ENCODE measurements at regions not wholly inside any gene's neighbourhood (a gene's known extent, or its start where the extent isn't known, plus 50 kb on each side); places are given as distances from the start of the nearest gene placed in this dataset.

DNA sequence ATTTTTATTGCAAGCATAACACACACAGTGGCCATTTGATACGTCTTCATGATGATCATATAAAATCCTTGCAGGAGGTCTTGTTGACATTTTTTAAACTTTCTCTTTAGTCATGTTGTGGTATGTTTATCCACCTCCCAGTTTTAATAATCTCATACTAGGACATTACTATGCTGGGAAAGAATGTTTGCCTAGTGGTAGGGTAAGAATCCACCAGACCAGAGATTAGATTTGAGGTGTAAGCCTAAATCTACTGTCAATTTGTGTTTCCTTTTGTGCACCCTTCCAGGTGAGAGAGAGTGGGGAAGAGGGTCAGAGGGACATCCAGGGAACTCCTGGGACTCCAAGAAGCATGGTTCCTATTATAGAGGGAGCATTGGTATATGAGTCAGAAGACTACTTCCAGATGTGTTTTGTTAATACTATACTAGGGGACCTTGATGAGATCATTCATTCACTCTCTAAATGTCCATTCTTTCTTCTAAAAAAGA, 298.3 kb upstream of the SASH1 start:
- peaks cover 6% of the 10 kb centered on the region for H3K9me3 Mint-ChIP-seq
- DNase-seq (no peak), ATAC-seq (ENCODE audit: low read depth) (no peak)
- TF ChIP-seq, protein P1, sequence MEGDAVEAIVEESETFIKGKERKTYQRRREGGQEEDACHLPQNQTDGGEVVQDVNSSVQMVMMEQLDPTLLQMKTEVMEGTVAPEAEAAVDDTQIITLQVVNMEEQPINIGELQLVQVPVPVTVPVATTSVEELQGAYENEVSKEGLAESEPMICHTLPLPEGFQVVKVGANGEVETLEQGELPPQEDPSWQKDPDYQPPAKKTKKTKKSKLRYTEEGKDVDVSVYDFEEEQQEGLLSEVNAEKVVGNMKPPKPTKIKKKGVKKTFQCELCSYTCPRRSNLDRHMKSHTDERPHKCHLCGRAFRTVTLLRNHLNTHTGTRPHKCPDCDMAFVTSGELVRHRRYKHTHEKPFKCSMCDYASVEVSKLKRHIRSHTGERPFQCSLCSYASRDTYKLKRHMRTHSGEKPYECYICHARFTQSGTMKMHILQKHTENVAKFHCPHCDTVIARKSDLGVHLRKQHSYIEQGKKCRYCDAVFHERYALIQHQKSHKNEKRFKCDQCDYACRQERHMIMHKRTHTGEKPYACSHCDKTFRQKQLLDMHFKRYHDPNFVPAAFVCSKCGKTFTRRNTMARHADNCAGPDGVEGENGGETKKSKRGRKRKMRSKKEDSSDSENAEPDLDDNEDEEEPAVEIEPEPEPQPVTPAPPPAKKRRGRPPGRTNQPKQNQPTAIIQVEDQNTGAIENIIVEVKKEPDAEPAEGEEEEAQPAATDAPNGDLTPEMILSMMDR (IDR thresholded peaks at IDR 0.05) = no peak
- intact Hi-C loops (cut with micrococcal nuclease) = no loop called here
- no peaks in the 10 kb centered on the region for H3K36me3 Mint-ChIP-seq (ENCODE audit: low read depth)
- H3K27me3 Mint-ChIP-seq = no peaks in the 10 kb centered on the region
- ChIA-PET POLR2A (no interaction called here), CTCF (no interaction called here)
- no peak overlapping the region for H3K4me3 Mint-ChIP-seq
- no peak overlapping the region for H3K27ac Mint-ChIP-seq
- no peaks in the 10 kb centered on the region for H3K4me1 Mint-ChIP-seq

DNA sequence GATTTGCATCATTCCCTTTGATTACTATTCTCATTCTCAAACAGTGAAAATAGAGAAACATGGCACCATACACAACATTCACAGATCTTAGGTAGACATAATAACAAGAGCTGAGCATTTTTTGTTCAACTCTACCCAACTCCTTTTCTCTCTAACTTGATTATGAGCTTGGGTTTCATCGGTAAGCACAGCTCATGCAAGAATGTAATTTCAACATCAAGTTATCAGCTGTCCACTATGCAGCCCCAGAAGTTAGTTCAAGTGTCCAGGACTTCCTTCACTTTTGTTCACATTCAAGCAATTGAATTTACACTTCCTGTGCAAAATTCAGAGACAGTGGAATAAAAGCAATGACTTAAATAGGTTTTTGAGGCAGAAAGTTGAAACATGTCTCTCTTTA, 297.7 kb upstream of the SASH1 start:
- ATAC-seq (ENCODE audit: low read depth) (no peak), DNase-seq (no peak)
- POLR2A ChIA-PET = no interaction called here
- H3K4me3 Mint-ChIP-seq = no peak overlapping the region
- H3K4me1 Mint-ChIP-seq = no peaks in the 10 kb centered on the region
- TF ChIP-seq, protein P1 (IDR thresholded peaks at IDR 0.05) = no peak
- H3K27me3 Mint-ChIP-seq = no peaks in the 10 kb centered on the region
- CTCF ChIA-PET = no interaction called here
- intact Hi-C loops (cut with micrococcal nuclease) = no loop called here
- peaks cover 6% of the 10 kb centered on the region for H3K9me3 Mint-ChIP-seq
- no peak overlapping the region for H3K27ac Mint-ChIP-seq
- H3K36me3 Mint-ChIP-seq (ENCODE audit: low read depth) = no peaks in the 10 kb centered on the region

DNA sequence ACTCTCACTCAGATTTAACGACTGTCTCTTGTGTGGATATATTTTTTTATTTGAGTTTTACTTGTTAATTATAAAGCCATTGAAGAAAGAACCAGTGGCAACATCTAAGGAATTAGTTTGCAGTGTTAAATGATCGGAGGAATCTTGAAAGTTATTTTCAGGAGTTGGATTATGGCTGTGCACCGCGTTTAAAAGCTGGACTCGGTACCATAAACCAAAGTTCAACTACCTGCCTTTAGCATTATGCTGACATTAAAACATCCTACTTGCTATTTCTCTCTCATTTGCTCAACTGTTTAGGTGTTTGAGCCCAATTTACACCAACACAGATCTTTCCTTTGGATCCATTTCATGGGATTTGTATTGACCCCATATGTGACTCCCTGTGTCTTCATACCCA, 289.4 kb upstream of the SASH1 start:
- ATAC-seq (ENCODE audit: low read depth) = no peak

DNA sequence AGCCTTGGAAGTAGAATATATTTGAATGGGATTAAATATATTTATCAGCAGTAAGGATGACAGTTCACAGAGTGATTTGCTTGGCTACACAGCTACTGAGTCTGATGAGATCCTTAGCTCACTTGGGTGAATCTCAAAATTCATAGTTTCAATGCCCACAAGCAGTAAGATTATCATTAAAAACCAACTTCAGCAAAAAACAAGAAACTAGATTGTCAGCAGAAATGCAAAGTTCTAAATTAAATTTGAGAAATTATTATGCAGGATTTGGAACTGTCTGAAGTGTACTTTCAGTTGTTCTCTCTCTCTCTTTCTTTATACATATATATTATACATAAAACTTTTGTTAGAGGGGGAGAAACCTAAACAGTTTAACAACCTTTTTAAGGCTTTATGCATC, 288.8 kb upstream of the SASH1 start:
- TF ChIP-seq, protein P1 (IDR thresholded peaks at IDR 0.05) = no peak
- DNase-seq (no peak), ATAC-seq (ENCODE audit: low read depth) (no peak)
- intact Hi-C loops (cut with micrococcal nuclease) = no loop called here
- Mint-ChIP-seq H3K27ac (no peak overlapping the region), H3K36me3 (ENCODE audit: low read depth) (no peaks in the 10 kb centered on the region), H3K4me1 (no peaks in the 10 kb centered on the region), H3K9me3 (no peaks in the 10 kb centered on the region), H3K27me3 (no peaks in the 10 kb centered on the region), H3K4me3 (no peak overlapping the region)
- ChIA-PET CTCF (no interaction called here), POLR2A (no interaction called here)

More for the DNA sequence above, 289.4 kb upstream of the SASH1 start:
- ChIA-PET POLR2A (no interaction called here), CTCF (no interaction called here)
- intact Hi-C loops (cut with micrococcal nuclease) = no loop called here
- H3K4me1 Mint-ChIP-seq = no peaks in the 10 kb centered on the region
- no peak overlapping the region for H3K4me3 Mint-ChIP-seq
- TF ChIP-seq, protein P1 (IDR thresholded peaks at IDR 0.05) = no peak
- DNase-seq = no peak
- H3K27ac Mint-ChIP-seq = no peak overlapping the region
- no peaks in the 10 kb centered on the region for H3K36me3 Mint-ChIP-seq (ENCODE audit: low read depth)
- H3K9me3 Mint-ChIP-seq = no peaks in the 10 kb centered on the region
- H3K27me3 Mint-ChIP-seq = no peaks in the 10 kb centered on the region

GRCh38 chr6:148054219-148054618, 288.4 kb upstream of the SASH1 start:
- TF ChIP-seq, protein P1 (IDR thresholded peaks at IDR 0.05) = no peak
- ChIA-PET CTCF (no interaction called here), POLR2A (no interaction called here)
- DNase-seq (no peak), ATAC-seq (ENCODE audit: low read depth) (no peak)
- H3K4me3 Mint-ChIP-seq = no peak overlapping the region
- H3K9me3 Mint-ChIP-seq = no peaks in the 10 kb centered on the region
- no peaks in the 10 kb centered on the region for H3K4me1 Mint-ChIP-seq
- no peaks in the 10 kb centered on the region for H3K27me3 Mint-ChIP-seq
- no peak overlapping the region for H3K27ac Mint-ChIP-seq
- no peaks in the 10 kb centered on the region for H3K36me3 Mint-ChIP-seq (ENCODE audit: low read depth)
- intact Hi-C loops (cut with micrococcal nuclease) = no loop called here
